ENCODE measurements at regions not wholly inside any gene's neighbourhood (a gene's known extent, or its start where the extent isn't known, plus 50 kb on each side); places are given as distances from the start of the nearest gene placed in this dataset.
"Not testable (repeated sequence)": the region's sequence is repeated elsewhere in the genome, so short reads cannot be mapped to it uniquely, and the experiment has no call there.

- DNase-seq = no peak
Measured at GRCh38 chr1:166703141-166703540, 136.1 kb upstream of the POGK start.

GRCh38 chr1:166703726-166704462 is 135.4 kb upstream of the POGK start:
- no peak for DNase-seq

- no peak for DNase-seq
Measured at GRCh38 chr1:166705376-166706289, 133.6 kb upstream of the POGK start.

- no peak for DNase-seq
Measured at GRCh38 chr1:166716620-166717019, 122.7 kb upstream of the POGK start.

GRCh38 chr1:166721145-166721544 is 118.1 kb upstream of the POGK start:
- DNase-seq = no peak

GRCh38 chr1:166730299-166730888 is 108.9 kb upstream of the POGK start:
- no peak for DNase-seq

GRCh38 chr1:166738140-166738539 is 101.1 kb upstream of the POGK start:
- no peak for DNase-seq

GRCh38 chr1:166738873-166739272 is 100.4 kb upstream of the POGK start:
- DNase-seq = no peak

GRCh38 chr1:166740668-166741276 is 98.5 kb upstream of the POGK start:
- no peak for DNase-seq

GRCh38 chr1:166763318-166763717 is 76.0 kb upstream of the POGK start:
- DNase-seq = no peak

- DNase-seq = no peak
Measured at GRCh38 chr1:166766942-166767341, 72.3 kb upstream of the POGK start.

GRCh38 chr1:166784646-166785045 is 54.6 kb upstream of the POGK start:
- DNase-seq = not testable (repeated sequence)

- DNase-seq = no peak
Measured at GRCh38 chr1:166785987-166786386, 53.3 kb upstream of the POGK start.

- no peak for DNase-seq
Measured at GRCh38 chr1:166789286-166789685, 50.0 kb upstream of the POGK start.

Measured in stimulated activated CD4-positive, alpha-beta T cell treated with anti-CD3 and anti-CD28 coated beads, Interleukin-4, amount 100 ng/mL, for 1 hour (primary cell).